SU-DHL-6 (cell line): ENCODE measurements at regions not wholly inside any gene's neighbourhood (a gene's known extent, or its start where the extent isn't known, plus 50 kb on each side); places are given as distances from the start of the nearest gene placed in this dataset.

ENCODE experiments used
- CTCF ChIP-seq: fragments of 200-600 bp; sonication (generic); IDR thresholded peaks from one replicate; pipeline ENCODE4 v1.5.1; 2017; ENCODE audit warnings: antibody characterized with exemption, mild to moderate bottlenecking, low read length, moderate library complexity; ENCODE audit not compliant: insufficient read depth, poor library complexity, severe bottlenecking
- EZH2phosphoT487 ChIP-seq: fragments of 200-600 bp; sonication (generic), shearing (Covaris generic); conservative IDR thresholded peaks from 2 replicates; pipeline ENCODE4 v1.6.1; 2018; ENCODE audit warnings: mild to moderate bottlenecking, antibody characterized with exemption, low read length, moderate library complexity, mixed read lengths

- TF ChIP-seq EZH2phosphoT487 (no peak), CTCF (no peak)
Observed at GRCh38 chr17:36752096-36752888, 150.9 kb downstream of the MRM1 start.
